Aorta (tissue), 5 donors: ENCODE measurements at regions not wholly inside any gene's neighbourhood (a gene's known extent, or its start where the extent isn't known, plus 50 kb on each side); places are given as distances from the start of the nearest gene placed in this dataset.
"Not testable (repeated sequence)": the region's sequence is repeated elsewhere in the genome, so short reads cannot be mapped to it uniquely, and the experiment has no call there.

Source experiments
- ATAC-seq: fragments of 200-7000 bp; cut with Tn5 transposase; one replicate; pipeline ENCODE4 v1.9.1; 2022; ENCODE audit warnings: moderate library complexity; ENCODE audit not compliant: low FRiP score
- DNase-seq, 2 donors: peaks; one replicate each; pipeline ENCODE4 v3.0.0-alpha.2; 2020
- H3K27ac ChIP-seq, 2 donors: one replicate each; pipeline ENCODE4 v1.5.1; 2013; ENCODE audit warnings: low read length in 2 of 2, mild to moderate bottlenecking in 2 of 2, moderate library complexity in 2 of 2, control low read depth in 1 of 2, inconsistent platforms in 1 of 2, low read depth in 1 of 2
- H3K27me3 ChIP-seq, 2 donors: one replicate each; pipeline ENCODE4 v1.6.1; 2013; ENCODE audit warnings: control low read depth in 1 of 2, low read length in 1 of 2, mild to moderate bottlenecking in 1 of 2, moderate library complexity in 1 of 2; ENCODE audit not compliant: insufficient read depth in 2 of 2, control insufficient read depth in 1 of 2
- H3K36me3 ChIP-seq, 2 donors: one replicate each; pipeline ENCODE4 v1.6.1; 2013; ENCODE audit warnings: control low read depth in 1 of 2, low read length in 1 of 2, mild to moderate bottlenecking in 1 of 2; ENCODE audit not compliant: insufficient read depth in 2 of 2, control insufficient read depth in 1 of 2
- H3K4me1 ChIP-seq, 2 donors: one replicate each; pipeline ENCODE4 v1.6.1; 2013; ENCODE audit warnings: low read length in 2 of 2, control low read depth in 1 of 2, mild to moderate bottlenecking in 1 of 2, moderate library complexity in 1 of 2; ENCODE audit not compliant: insufficient read depth in 2 of 2, control insufficient read depth in 1 of 2
- H3K4me3 ChIP-seq, 2 donors: one replicate each; pipeline ENCODE4 v1.5.1; 2013; ENCODE audit warnings: low read length in 2 of 2, control low read depth in 1 of 2, mild to moderate bottlenecking in 1 of 2
- H3K9me3 ChIP-seq: one replicate; pipeline ENCODE4 v1.6.1; 2013; ENCODE audit warnings: mild to moderate bottlenecking, low read length; ENCODE audit not compliant: control insufficient read depth
- WGBS, 2 donors: extraction: QIAGEN DNeasy Blood & Tissue Kit; methylation state at CpG; one replicate each; pipeline ENCODE4 v1.1.7; 2013; 5-methylcytosine and 5-hydroxymethylcytosine counted together
- intact Hi-C, 2 donors: fragments of 100-400 bp; cut with DNase I; formaldehyde crosslinking; loops; one replicate each; pipeline versions ENCODE4 v1.14.2 to v1.15.0; 2022
- donor health status: healthy with polysubstance abuse.
- donor health status: Bipolar disorder and iron deficiency.
- donor health status: DM: no; HTN: no; CAD: no.
- donor health status: DM: no; HTN: no; CAD: no.
- donor health status: DM: yes; HTN: yes; CAD: no.

DNA sequence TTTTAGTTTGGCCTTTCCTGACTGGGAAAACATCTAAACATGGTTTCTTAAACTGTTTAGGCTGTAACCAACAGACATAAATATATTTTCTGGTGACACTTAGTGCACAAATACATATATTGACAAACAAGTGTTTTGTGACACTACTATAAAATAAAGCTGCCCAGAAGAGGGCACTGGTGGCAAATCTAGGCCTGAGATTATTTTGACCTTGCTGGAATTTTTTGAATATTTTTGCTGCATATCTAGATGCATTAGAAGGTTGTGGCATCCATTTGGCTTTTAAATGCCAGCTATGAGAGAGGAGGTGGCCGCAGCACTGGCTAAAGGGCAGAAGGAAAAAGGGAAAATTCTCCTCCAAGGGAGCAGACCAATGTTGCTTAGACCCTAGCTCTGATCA, 139.6 kb downstream of the KLRB1 start:
- H3K4me1 ChIP-seq, H3K36me3 ChIP-seq, intact Hi-C loops, H3K27me3 ChIP-seq, ATAC-seq, H3K27ac ChIP-seq, H3K4me3 ChIP-seq, DNase-seq, H3K9me3 ChIP-seq: not testable (repeated sequence)
- 44 to 50% methylated on average over 1 of the region's 1 CpG for WGBS, 2 donors

GRCh38 chr12:9464408-9464807, 143.3 kb downstream of the KLRB1 start:
- Histone ChIP-seq H3K4me3 (no peak overlapping the region), H3K27me3 (no peaks in the 10 kb centered on the region), H3K4me1 (no peaks in the 10 kb centered on the region), H3K9me3 (no peaks in the 10 kb centered on the region), H3K36me3 (no peaks in the 10 kb centered on the region), H3K27ac (no peak overlapping the region)
- intact Hi-C loops: no loop called here
- DNase-seq (no peak), ATAC-seq (no peak)
- WGBS, 2 donors: 82 to 84% methylated on average over 4 of the region's 4 CpGs

GRCh38 chr12:9455516-9455915, 152.2 kb downstream of the KLRB1 start:
- H3K9me3 ChIP-seq, H3K4me1 ChIP-seq, H3K36me3 ChIP-seq, H3K4me3 ChIP-seq, ATAC-seq, intact Hi-C loops, H3K27ac ChIP-seq, H3K27me3 ChIP-seq: not testable (repeated sequence)
- peak in 1 of 2 donors; percentile 44 for DNase-seq
- 36 to 41% methylated on average over 4 of the region's 4 CpGs for WGBS, 2 donors

DNA sequence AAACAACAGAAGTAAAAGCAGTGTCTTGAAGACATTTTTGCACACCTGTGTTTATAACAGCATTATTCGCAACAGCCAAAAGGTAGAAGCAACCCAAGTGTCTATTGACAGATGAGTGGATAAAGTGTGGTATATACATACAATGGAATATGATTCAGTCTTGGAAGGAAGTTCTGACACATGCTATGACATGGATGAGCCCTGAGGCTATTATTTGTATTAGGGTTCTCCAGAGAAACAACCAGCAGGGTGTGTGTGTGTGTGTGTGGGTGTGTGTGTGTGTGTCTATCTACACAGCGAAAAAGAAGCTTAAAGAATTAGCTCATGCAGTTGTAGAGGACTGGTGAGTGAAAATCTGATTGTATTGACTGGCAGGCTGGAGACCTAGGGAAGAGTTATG, 153.7 kb downstream of the KLRB1 start:
- not testable (repeated sequence) for ATAC-seq, DNase-seq

DNA sequence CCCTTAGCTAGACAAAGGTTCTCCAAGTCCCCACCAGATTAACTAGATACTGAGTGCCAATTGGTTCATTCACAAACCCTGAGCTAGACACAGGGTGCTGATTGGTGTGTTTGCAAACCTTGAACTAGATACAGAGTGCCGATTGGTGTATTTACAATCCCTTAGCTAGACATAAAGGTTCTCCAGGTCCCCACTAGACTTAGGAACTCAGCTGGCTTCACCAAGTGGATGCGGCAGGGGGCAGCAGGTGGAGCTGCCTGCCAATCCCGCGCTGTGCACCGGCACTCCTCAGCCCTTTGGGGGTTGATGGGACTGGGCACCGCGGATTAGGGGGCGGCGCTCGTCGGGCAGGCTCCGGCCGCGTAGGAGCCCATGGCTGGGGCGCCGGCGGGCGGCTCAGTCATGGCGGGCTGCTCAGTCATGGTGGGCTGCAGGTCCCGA, 157.6 kb downstream of the KLRB1 start:
- 87 to 97% methylated on average over 15 to 20 of the region's 20 CpGs for WGBS, 2 donors
- H3K4me1 ChIP-seq, H3K36me3 ChIP-seq, H3K27me3 ChIP-seq, ATAC-seq, intact Hi-C loops, H3K27ac ChIP-seq, H3K9me3 ChIP-seq, H3K4me3 ChIP-seq: not testable (repeated sequence)
- peak in 1 of 2 donors; percentile 48 for DNase-seq

More for the DNA sequence above, 153.7 kb downstream of the KLRB1 start:
- H3K36me3 ChIP-seq, H3K9me3 ChIP-seq, H3K4me1 ChIP-seq, intact Hi-C loops, H3K4me3 ChIP-seq, H3K27me3 ChIP-seq, H3K27ac ChIP-seq: not testable (repeated sequence)
- 93% methylated on average over 2 of the region's 2 CpGs for WGBS, 2 donors

DNA sequence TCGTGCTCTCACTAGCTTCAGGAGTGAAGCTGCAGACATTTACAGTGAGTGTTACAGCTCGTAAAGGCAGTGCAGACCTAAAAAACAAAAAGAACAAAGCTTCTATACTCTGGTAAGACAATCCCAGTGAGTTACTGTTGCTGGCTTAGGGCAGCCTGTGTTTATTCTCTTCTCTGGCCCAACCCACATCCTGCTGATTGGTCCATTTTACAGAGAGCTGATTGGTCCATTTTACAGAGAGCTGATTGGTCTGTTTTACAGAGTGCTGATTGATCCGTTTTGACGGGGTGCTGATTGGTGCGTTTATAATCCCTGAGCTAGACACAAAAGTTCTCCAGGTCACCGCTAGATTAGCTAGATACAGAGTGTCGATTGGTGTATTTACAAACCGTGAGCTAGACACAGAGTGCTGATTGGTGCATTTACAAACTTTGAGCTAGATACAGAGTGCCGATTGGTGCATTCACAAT, 158.0 kb downstream of the KLRB1 start:
- H3K27ac ChIP-seq, DNase-seq, ATAC-seq, H3K4me3 ChIP-seq, H3K27me3 ChIP-seq, H3K36me3 ChIP-seq, H3K9me3 ChIP-seq, H3K4me1 ChIP-seq, intact Hi-C loops: not testable (repeated sequence)
- WGBS, 2 donors: 87% methylated on average over 9 of the region's 9 CpGs

GRCh38 chr12:9449181-9449580, 158.5 kb downstream of the KLRB1 start:
- Histone ChIP-seq H3K4me1 (no peaks in the 10 kb centered on the region), H3K36me3 (no peaks in the 10 kb centered on the region), H3K4me3 (no peak overlapping the region), H3K27me3 (no peaks in the 10 kb centered on the region), H3K27ac (no peak overlapping the region), H3K9me3 (no peaks in the 10 kb centered on the region)
- DNase-seq (no peak), ATAC-seq (no peak)
- WGBS, 2 donors: 66 to 68% methylated on average over 6 of the region's 6 CpGs
- intact Hi-C loops: no loop called here

- not testable (repeated sequence) for H3K27ac ChIP-seq, ATAC-seq
Measured at GRCh38 chr12:9448648-9449047, 159.1 kb downstream of the KLRB1 start.

DNA sequence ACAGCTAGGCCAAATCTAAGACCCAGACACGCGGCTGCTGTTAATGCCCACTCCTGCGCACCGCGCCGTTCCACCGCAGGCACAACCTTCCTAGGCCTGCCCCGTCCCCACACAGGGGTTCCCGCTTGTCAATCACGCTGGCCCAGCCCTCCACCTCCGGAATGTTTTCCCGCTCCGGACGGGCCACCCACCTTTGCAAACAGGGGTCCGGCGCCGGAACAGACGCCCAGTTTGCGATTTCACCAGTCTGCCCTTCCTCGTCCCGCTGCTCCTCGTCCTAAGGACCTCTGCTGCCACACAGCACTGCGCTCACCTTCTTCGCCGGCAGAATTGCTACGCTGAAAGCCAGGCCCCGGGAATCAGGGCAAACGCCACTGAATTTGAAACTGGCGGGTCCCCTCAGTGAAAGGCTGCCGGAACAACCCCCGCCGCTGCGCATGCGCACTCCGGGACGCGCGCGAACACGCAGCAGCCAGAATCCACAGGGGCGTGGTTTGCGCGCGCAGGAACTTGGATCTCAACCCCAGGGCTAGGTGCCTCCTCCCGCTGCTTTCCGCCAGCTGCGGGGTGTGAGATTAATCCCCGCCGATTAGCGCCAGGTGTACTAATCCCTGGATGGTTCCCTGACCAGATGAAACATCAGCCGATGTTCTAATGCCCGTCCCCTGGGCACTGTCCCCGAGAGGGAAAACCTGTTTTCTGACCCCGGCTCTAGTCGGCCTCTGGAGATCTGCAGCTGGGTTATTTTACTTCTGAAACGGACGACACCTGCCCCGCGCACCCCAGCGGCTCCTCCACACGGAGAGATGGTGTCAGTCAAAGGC, 159.7 kb downstream of the KLRB1 start:
- intact Hi-C loops, H3K27me3 ChIP-seq, H3K4me1 ChIP-seq, H3K9me3 ChIP-seq, H3K27ac ChIP-seq, H3K36me3 ChIP-seq: not testable (repeated sequence)
- 1% methylated on average over 61 of the region's 61 CpGs for whole genome bisulfite sequencing, 2 donors
- DNase-seq: peak; percentile 94 to 95
- peak; percentile 96 for ATAC-seq
- peak overlapping the region in 1 of 2 donors; percentile 78 for H3K4me3 ChIP-seq

More at GRCh38 chr12:9448648-9449047, 159.1 kb downstream of the KLRB1 start:
- H3K9me3 ChIP-seq, intact Hi-C loops, DNase-seq, H3K27me3 ChIP-seq, H3K4me1 ChIP-seq, H3K36me3 ChIP-seq: not testable (repeated sequence)
- 25 to 29% methylated on average over 7 to 9 of the region's 10 CpGs for WGBS, 2 donors
- H3K4me3 ChIP-seq: peak overlapping the region in 1 of 2 donors; percentile 78
